ENCODE measurements at regions not wholly inside any gene's neighbourhood (a gene's known extent, or its start where the extent isn't known, plus 50 kb on each side); places are given as distances from the start of the nearest gene placed in this dataset.

DNA sequence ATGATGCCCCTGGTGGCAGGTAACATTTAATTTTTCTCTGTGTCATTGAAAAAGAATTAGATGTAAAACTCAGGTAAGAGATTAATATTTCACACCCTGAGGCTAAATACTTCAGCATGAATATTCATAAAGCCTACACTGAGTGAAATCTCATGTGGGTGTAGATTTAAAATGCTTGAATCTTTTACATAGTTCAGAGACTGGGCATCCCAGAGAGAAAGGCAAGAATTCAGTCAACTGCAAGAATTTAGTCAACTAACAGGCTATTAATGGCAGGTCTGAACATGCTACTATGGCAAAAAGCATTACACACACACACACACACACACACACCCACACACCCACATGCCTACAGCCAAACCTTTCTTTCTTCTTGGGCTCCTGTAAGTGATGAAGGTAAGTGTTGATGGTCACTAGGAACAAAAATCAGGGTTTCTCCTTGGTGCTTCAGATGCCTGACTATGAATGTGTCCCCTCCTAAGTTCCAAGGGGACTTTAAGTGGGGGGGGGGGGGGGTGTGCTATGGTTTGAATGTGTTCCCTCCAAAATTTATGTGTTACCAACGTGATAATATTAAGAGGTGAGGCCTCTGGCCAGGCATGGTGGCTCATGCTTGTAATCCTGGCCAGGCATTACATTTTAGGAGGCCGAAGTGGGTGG lies 63.7 kb upstream of the PSMD7 start:
- no peak for TF ChIP-seq CTCF (IDR thresholded peaks at IDR 0.05)
- TF ChIP-seq POLR2AphosphoS5 (IDR thresholded peaks at IDR 0.05; ENCODE audit: insufficient read depth in 1 of 2, low read depth in 1 of 2): no peak
- no peak for TF ChIP-seq POLR2A (IDR thresholded peaks at IDR 0.05)

All from vagina (tissue), 2 donors.